ENCODE measurements at regions not wholly inside any gene's neighbourhood (a gene's known extent, or its start where the extent isn't known, plus 50 kb on each side); places are given as distances from the start of the nearest gene placed in this dataset.

GRCh38 chr6:77181749-77182148 is 281.5 kb downstream of the HTR1B start:
- no peak overlapping the region for H3K9ac ChIP-seq (ENCODE audit: insufficient read depth, low read depth, low read length)
- DNase-seq (ENCODE audit: low spot score): no peak
- no peak overlapping the region for H3K4me3 ChIP-seq (replicated peaks in 1 of 3; ENCODE audit: insufficient read depth in 1 of 3, low read depth in 2 of 3, low read length in 3 of 3)
- ChIA-PET POLR2A (no interaction called here), CTCF (ENCODE audit: low intra/inter-chr PET ratio, low total read pairs) (no interaction called here)
- H4K20me1 ChIP-seq (ENCODE audit: insufficient read depth, low read length): no peaks in the 10 kb centered on the region
- H3K79me2 ChIP-seq (ENCODE audit: insufficient read depth, low read length): no peaks in the 10 kb centered on the region
- H3K27me3 ChIP-seq (ENCODE audit: control insufficient read depth in 1 of 2, insufficient read depth in 2 of 2, low read length in 2 of 2): no peaks in the 10 kb centered on the region
- no peak for FAIRE-seq
- in situ Hi-C loops (cut with HindIII; ENCODE audit: extremely low pct_ligation_motif_present, low pct_unique_long_range_greater_than_20kb): no loop called here
- TF ChIP-seq MIER3 (CRISPR knock-in tag; IDR thresholded peaks at IDR 0.05; ENCODE audit: borderline replicate concordance) (no peak), HNF4G (IDR thresholded peaks at IDR 0.05; ENCODE audit: borderline replicate concordance, low read depth, low read length) (no peak), HNF4G (CRISPR knock-in tag; IDR thresholded peaks at IDR 0.05; ENCODE audit: borderline replicate concordance, low read depth) (no peak), PRPF4 (IDR thresholded peaks at IDR 0.05; ENCODE audit: low read depth, low read length, poor library complexity, severe bottlenecking) (no peak), ZNF280B (CRISPR knock-in tag; IDR thresholded peaks at IDR 0.05; ENCODE audit: borderline replicate concordance) (no peak), JUND (CRISPR knock-in tag; IDR thresholded peaks at IDR 0.05) (no peak), PLRG1 (conservative IDR thresholded peaks at IDR 0.05) (no peak), SRF (IDR thresholded peaks at IDR 0.05; ENCODE audit: low read depth, low read length) (no peak), PHB2 (IDR thresholded peaks at IDR 0.05; ENCODE audit: partially characterized antibody) (no peak), ONECUT2 (CRISPR knock-in tag; IDR thresholded peaks at IDR 0.05) (no peak), HNRNPUL1 (IDR thresholded peaks at IDR 0.05; ENCODE audit: low read depth, low read length) (no peak), ZNF331 (CRISPR knock-in tag; IDR thresholded peaks at IDR 0.05) (no peak), HNRNPLL (IDR thresholded peaks at IDR 0.05; ENCODE audit: low read depth, low read length, poor library complexity, severe bottlenecking) (no peak), ZNF224 (CRISPR knock-in tag; IDR thresholded peaks at IDR 0.05) (no peak), SOX5 (CRISPR knock-in tag; IDR thresholded peaks at IDR 0.05; ENCODE audit: borderline replicate concordance) (no peak)
- BruUV-seq (replicated peaks): no TSS peak
- H3K4me2 ChIP-seq (ENCODE audit: low read depth, low read length): no peak overlapping the region
- H3K27ac ChIP-seq (ENCODE audit: extremely low read length, insufficient read depth, low read length): no peak overlapping the region
- intact Hi-C loops (cut with micrococcal nuclease; ENCODE audit: unreplicated experiment): no loop called here
- 2% methylated on average over 3 of the region's 3 CpGs for WGBS (ENCODE audit: low lambda C conversion rate)
- ATAC-seq: no peak
- no peaks in the 10 kb centered on the region for H3K4me1 ChIP-seq (ENCODE audit: insufficient read depth, low read length)
- peaks cover 8% of the 10 kb centered on the region for H3K9me3 ChIP-seq (ENCODE audit: low read length)
- H2AFZ ChIP-seq (ENCODE audit: low read length): no peak overlapping the region
- H3K36me3 ChIP-seq (replicated peaks in 1 of 2; ENCODE audit: control insufficient read depth in 1 of 2, insufficient read depth in 2 of 2, low read length in 2 of 2): no peaks in the 10 kb centered on the region

All from HepG2 (cell line).